Tongue (tissue), 1 donor: ENCODE measurements at regions not wholly inside any gene's neighbourhood (a gene's known extent, or its start where the extent isn't known, plus 50 kb on each side); places are given as distances from the start of the nearest gene placed in this dataset.
"Not testable (repeated sequence)": the region's sequence is repeated elsewhere in the genome, so short reads cannot be mapped to it uniquely, and the experiment has no call there.

Experiments used
- DNase-seq: peaks from one replicate; pipeline ENCODE4 v3.0.0-alpha.2; 2015

DNA sequence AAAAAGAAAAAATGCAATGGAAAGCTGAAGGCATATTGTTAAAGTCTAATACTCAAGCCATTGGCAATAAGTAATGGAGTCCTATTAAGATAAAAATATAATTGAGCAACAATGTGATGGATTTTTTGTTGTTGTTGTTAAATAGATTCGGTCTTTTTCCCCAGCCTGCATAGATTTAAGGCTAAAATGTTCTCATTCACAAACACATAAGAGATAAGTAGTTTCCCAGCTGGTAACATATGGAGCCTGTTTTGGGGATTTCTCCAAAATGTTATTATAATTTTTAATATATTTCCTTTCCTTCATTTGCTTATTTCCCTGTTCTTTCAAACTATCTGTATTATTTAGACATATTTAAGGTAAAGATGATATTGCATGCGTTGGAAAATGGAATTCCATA lies 1149.1 kb upstream of the PRR20A start:
- no peak for DNase-seq

DNA sequence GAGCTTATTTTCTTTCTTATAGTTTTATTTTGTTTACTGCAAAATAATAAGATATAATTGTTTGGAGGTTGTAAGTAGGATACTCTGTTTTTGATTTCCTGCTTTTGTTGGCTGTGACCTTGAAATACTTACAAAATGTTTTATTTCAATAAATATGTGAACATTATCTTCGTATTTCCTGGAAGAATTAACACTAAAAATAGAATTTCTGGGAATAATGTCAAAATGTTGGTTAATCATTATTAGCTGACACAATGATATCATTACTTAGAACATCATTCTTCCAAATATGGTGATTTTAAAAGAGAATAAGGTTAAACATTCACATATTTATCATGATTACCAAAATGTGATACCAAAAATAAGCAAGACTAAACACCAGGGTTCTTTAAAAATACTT lies 1148.6 kb upstream of the PRR20A start:
- DNase-seq, result no peak

- DNase-seq, result no peak
Observed at GRCh38 chr13:55999709-56000108, 1141.0 kb upstream of the PRR20A start.

DNA sequence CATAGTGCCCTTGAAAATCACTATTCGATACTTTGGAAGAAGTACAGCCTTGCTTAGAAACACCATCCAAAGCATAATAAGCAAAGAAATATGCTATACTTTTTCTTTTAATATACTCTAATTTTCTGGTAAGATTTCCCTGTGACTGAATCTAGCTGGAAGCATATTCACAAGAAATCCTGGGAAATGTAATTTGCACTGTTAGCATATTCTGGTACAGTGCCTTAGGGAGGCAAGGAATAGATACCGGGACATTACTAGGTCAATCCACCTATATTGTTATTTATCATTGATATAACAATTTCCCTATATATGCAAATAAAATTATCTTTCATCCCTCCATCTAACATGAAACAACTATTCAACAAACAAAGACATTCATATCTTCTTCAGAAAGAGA lies 1131.3 kb upstream of the PRR20A start:
- no peak for DNase-seq

DNA sequence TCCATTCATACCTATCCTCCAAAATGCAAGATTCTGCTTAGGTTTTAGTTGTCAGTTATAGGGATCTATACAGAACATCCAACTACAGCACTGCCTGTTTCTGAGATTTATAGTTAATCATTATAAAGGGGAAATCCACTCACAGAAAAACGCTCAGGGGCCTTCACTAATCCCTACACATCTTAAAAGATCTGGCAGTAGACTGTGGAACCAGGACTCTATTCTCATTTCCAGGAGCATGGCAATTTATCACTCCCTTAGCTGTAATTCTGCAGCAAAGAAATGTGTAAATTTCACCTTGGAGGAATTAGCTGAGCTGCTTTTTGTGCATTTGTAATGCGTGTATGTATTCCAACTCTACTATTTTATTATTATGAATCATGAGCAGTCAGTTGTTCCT lies 1128.1 kb upstream of the PRR20A start:
- DNase-seq, result no peak

GRCh38 chr13:56015919-56016318 lies 1124.8 kb upstream of the PRR20A start:
- no peak for DNase-seq

DNA sequence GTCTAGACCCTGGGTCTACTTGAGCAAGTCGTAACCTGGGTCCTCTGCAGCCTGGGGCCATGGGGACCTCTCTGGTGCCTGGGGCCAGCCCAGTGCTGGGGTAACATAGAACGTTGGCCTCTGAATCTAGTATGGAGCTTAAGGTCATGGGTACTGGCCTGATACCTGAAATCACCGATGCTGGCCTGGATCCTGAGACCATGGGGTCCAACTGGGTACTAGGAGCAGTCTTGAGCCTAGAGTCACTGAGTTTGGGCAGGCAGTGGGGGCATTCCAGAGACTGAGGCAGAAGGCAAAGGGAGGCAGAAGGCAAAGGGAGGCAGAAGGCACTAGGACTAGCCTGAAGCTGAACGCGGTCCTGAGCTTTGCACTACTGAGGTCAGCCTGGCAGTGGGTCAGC lies 1121.1 kb upstream of the PRR20A start:
- DNase-seq, result no peak

GRCh38 chr13:56020425-56020824 lies 1120.3 kb upstream of the PRR20A start:
- DNase-seq, result no peak

DNA sequence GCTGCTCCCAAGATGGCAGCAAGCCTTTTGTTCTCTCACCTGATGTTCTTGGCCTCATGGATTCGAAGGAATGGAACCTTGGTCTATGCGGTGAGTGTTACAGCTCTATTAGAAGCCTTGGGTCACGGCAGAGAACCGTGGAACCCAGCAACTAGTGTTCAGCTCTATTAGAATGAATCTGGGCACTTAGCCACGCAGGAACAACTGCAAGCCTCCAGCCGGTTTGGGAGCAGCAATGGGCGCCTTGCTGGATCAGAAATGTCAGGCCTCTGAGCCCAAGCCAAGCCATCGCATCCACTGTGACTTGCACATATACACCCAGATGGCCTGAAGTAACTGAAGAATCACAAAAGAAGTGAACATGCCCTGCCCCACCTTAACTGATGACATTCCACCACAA lies 1100.7 kb upstream of the PRR20A start:
- no peak for DNase-seq

GRCh38 chr13:56066321-56066720 lies 1074.4 kb upstream of the PRR20A start:
- DNase-seq, result no peak

- no peak for DNase-seq
Observed at GRCh38 chr13:56102641-56103040, 1038.1 kb upstream of the PRR20A start.

GRCh38 chr13:56110751-56111150 lies 1030.0 kb upstream of the PRR20A start:
- no peak for DNase-seq

DNA sequence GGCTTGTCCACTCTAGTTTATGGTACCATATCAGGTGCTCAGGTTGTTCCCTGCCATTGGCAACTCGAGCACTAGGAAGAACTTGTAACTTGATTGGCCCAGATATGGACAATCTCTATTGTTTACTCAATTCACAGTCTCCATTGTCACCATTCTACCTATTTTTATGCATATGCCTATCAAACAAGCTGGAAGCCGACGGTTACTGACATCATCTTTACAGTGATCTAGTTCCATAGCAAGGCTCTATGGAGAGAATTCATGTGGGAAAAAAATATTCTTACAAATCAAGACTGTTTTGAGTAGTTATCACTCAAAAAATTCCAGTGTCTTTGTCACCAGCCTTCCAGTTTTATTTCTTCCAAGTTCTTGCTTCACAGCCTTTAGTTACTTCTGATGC lies 1006.2 kb upstream of the PRR20A start:
- no peak for DNase-seq

DNA sequence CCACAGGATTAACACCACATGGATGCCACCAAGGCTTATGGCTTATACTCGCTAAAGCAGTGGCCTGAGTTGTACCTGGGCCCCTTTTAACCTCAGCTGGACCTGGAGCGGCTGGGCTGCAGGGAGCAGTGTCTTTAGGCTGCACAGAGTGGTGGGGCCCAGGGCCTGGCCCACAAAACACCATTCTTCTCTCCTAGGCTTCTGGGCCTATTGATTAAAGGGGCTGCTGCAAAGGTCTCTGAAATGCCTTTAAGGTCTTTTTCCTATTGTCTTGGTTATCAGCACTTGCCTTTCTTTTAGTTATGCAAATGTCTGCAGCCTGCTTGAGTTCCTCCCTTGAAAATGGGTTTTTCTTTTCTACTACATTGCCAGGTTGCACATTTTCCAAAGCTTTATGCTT lies 973.9 kb upstream of the PRR20A start:
- no peak for DNase-seq

GRCh38 chr13:56168581-56168980 lies 972.1 kb upstream of the PRR20A start:
- no peak for DNase-seq

- DNase-seq, result no peak
Observed at GRCh38 chr13:56173346-56173745, 967.4 kb upstream of the PRR20A start.

DNA sequence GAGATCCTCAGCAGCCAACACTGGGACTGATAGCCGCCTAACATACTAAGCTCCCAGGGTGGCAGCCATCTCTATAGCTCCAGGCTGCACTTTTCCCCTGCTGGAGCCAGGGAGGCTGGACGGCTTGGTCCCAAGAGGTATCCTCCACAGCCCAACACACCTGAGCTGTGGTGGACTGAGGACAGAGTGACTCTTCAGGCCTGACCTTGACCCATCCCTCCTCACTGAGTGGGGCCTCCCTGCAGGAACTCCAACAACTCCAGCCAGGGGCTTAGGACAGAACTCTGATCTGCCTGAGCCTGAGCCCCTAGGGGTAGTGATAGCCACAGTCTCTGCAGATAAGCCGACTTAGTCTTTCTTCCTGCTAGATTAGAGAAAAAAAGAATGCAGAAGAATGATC lies 958.1 kb upstream of the PRR20A start:
- no peak for DNase-seq

DNA sequence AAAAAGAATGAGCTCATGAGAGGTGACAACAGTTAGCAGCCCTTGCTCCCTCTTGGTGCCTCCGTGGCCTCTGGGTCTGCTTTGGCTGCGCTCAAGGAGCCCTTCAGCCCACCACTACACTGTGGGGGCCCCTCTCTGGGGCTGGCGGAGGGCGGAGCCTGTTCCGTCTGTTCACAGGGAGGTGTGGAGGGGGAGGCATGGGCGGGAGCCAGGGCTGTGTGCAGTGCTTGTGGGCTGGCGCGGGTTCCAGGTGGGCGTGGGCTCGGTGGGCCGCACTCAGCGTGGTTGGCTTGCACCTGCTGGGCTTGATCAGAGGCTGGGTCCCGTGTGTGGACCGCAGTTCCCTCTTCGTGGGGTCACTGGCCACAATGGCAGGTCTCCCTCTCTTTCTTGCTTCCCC lies 953.4 kb upstream of the PRR20A start:
- DNase-seq, result no peak

GRCh38 chr13:56188582-56188981 lies 952.1 kb upstream of the PRR20A start:
- not testable (repeated sequence) for DNase-seq

DNA sequence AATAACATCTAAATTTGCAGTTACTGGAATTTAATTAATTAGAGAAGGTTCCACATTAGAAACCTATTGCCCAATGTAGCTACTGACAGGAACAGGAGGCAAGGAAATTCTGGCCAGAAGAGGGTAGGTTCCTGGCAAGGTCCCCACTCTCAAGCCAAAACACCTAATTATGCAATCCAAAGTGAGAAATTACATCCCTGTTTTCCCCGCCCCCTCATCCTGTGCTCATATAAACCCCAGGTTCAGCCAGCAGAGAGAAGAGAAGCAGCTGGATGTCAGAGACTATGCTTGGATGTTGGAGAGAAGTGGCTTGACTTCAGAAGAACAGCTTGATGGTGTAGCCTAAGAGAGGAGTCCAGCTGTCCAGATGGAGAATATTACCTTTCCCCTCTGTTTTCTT lies 951.3 kb upstream of the PRR20A start:
- DNase-seq, result no peak

DNA sequence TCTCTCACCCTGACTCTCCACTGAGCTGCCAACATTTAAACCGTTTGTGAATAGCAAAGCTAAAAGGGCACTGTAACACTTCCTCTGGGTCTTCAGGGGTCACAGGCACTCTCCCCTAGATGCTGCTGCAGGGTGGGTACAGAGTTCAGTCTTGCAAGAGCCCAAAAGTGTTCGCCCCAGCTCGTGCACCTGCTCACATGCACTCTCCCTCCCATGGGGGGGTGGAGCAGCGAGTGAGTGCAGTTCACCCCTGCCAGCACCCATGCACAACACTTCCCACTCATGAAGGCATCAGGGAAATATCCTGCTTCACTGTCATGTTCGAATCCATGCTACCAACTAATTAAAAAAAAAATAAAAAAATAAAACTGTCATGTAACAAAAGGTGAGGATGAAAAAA lies 950.7 kb upstream of the PRR20A start:
- no peak for DNase-seq

GRCh38 chr13:56198350-56198749 lies 942.4 kb upstream of the PRR20A start:
- no peak for DNase-seq

- no peak for DNase-seq
Observed at GRCh38 chr13:56201834-56202233, 938.9 kb upstream of the PRR20A start.

DNA sequence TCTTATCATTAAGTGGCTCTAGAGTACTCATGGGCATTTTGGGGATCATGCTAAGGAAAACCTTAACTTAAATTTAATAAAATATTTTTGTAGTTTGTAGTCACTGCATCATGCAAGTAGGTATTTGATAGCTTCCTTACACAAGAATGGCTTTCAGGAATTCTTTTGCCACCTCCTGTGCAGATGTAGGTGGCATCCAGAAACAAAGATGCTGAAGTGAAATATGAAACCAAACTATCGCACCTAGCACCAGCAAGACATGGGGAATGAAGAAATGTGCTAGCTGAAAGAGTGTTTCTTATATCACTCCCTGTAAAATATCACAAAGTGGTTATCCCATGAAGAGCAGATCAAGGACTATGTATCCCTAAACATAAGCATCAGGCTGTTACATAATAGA lies 924.5 kb upstream of the PRR20A start:
- DNase-seq, result no peak

DNA sequence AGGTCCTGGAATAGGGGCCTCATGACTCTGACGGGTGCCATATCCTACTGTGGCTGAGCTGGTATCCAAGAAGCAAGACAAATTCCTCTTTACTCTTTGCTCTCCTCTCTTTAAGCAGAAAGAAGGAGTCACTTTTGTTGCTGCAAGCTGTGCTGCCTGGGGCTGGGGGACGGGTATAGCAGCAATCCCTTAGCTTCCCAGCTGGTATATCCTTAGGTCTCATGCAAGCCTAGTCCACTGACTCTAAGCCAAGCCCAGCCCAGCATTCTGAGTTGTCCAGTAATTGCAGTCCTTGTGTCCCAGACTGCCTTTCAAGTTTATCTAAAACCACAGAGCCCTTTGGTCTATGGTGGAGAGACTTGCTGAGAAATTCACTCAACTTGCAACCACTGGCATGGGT lies 893.0 kb upstream of the PRR20A start:
- no peak for DNase-seq

DNA sequence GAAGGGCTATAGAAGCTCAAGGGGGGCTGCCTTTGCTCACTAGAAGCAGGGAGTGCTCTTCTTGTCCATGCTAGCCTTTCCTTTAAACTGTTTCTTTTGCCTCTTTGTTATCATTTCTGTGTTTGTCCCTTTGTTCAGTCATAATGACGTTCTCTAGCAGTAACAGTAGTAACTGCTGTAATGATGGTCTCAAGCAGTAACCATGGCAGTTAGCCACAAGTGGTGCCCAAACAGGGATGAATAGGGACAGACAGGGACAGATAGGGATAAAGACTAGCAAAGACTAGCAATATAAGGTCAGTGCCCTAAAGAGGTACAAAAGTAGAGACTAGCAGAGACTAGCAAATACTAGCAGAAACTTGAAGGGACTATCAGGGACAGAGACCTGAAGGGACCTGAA lies 869.0 kb upstream of the PRR20A start:
- DNase-seq, result no peak
